OCI-LY1 (cell line): ENCODE measurements at regions not wholly inside any gene's neighbourhood (a gene's known extent, or its start where the extent isn't known, plus 50 kb on each side); places are given as distances from the start of the nearest gene placed in this dataset.

ENCODE experiments used
- H2AFZ ChIP-seq: fragments of 200-600 bp; sonication (generic), shearing (Covaris generic); 2 replicates; pipeline ENCODE4 v1.6.0; 2014; ENCODE audit warnings: antibody characterized with exemption, mild to moderate bottlenecking, low read length
- H3F3A ChIP-seq: fragments of 200-600 bp; sonication (generic), shearing (Covaris generic); 2 replicates; pipeline ENCODE4 v1.6.0; 2014; ENCODE audit warnings: mild to moderate bottlenecking, antibody characterized with exemption, low read length, moderate library complexity; ENCODE audit not compliant: insufficient read depth
- H3K27ac ChIP-seq: fragments of 200-600 bp; sonication (generic); 2 replicates; pipeline ENCODE4 v1.5.1; 2014; ENCODE audit warnings: low read length, mixed run types, mild to moderate bottlenecking, low read depth; ENCODE audit not compliant: poor library complexity, severe bottlenecking
- H3K27me3 ChIP-seq: fragments of 200-600 bp; sonication (generic); 2 replicates; pipeline ENCODE4 v1.6.0; 2014; ENCODE audit warnings: antibody characterized with exemption, mild to moderate bottlenecking, low read length, moderate library complexity; ENCODE audit not compliant: insufficient read depth
- H3K36me3 ChIP-seq: fragments of 200-600 bp; sonication (generic); 2 replicates; pipeline ENCODE4 v1.6.1; 2014; ENCODE audit warnings: mild to moderate bottlenecking, antibody characterized with exemption, low read length, moderate library complexity, mixed read lengths; ENCODE audit not compliant: insufficient read depth
- H3K4me1 ChIP-seq: fragments of 200-600 bp; sonication (generic); 2 replicates; pipeline ENCODE4 v1.5.1; 2014; ENCODE audit warnings: mild to moderate bottlenecking, low read length, moderate library complexity; ENCODE audit not compliant: insufficient read depth, severe bottlenecking
- H3K4me2 ChIP-seq: fragments of 200-600 bp; sonication (generic), shearing (Covaris generic); 2 replicates; pipeline ENCODE4 v1.6.1; 2014; ENCODE audit warnings: low read length
- H3K4me3 ChIP-seq: fragments of 200-600 bp; sonication (generic); 2 replicates; pipeline ENCODE4 v1.5.1; 2014; ENCODE audit warnings: low read length, low read depth, mild to moderate bottlenecking, mixed read lengths; ENCODE audit not compliant: poor library complexity, severe bottlenecking
- H3K79me2 ChIP-seq: fragments of 200-600 bp; shearing (Covaris generic); 2 replicates; pipeline ENCODE4 v1.6.1; 2016; ENCODE audit warnings: mixed run types, low read length, mixed read lengths; ENCODE audit not compliant: insufficient read depth
- H3K9ac ChIP-seq: fragments of 200-600 bp; sonication (generic), shearing (Covaris generic); 2 replicates; pipeline ENCODE4 v1.6.1; 2014; ENCODE audit warnings: mild to moderate bottlenecking, low read length, mixed read lengths
- H3K9me2 ChIP-seq: fragments of 200-600 bp; sonication (generic), shearing (Covaris generic); 2 replicates; pipeline ENCODE4 v1.6.1; 2014; ENCODE audit warnings: low read depth, mild to moderate bottlenecking, low read length, mixed read lengths
- H3K9me3 ChIP-seq: fragments of 200-600 bp; shearing (Covaris generic); 2 replicates; pipeline ENCODE4 v1.6.1; 2014; ENCODE audit warnings: low read length, mixed read lengths
- H4K20me1 ChIP-seq: fragments of 200-600 bp; sonication (generic), shearing (Covaris generic); 2 replicates; pipeline ENCODE4 v1.6.0; 2016; ENCODE audit warnings: mild to moderate bottlenecking, low read length; ENCODE audit not compliant: insufficient read depth
- EZH2 ChIP-seq: fragments of 200-600 bp; sonication (generic), shearing (Covaris generic); IDR thresholded peaks from 2 replicates; pipeline ENCODE4 v1.8.0; 2017; ENCODE audit warnings: borderline replicate concordance, mixed run types, mild to moderate bottlenecking, antibody characterized with exemption, low read length, moderate library complexity, mixed read lengths
- TF ChIP-seq, protein P1 (sequence below): fragments of 200-600 bp; sonication (generic), shearing (Covaris generic); IDR thresholded peaks from 2 replicates; pipeline ENCODE4 v1.5.1; 2017; ENCODE audit warnings: mild to moderate bottlenecking, antibody characterized with exemption, low read length, moderate library complexity, mixed read lengths

DNA sequence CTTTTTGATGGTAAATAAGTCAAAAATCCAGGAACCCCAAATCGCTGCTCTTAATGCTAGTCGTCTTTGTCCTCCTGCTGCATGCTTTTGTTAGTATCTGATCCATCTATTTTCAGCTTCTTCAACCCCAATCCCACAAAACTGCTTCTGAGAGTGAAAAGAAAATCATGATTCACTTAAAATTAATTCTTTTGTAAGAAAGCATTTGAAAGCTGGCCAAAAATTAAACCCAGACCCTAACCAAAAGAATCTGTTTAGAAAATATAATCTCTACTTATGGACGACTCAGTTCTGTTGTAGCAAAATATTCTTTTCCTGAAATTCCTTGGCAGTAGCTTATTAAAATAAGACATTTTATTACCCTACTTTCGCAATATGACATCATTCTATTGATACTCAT lies 443.6 kb upstream of the SYT1 start:
- TF ChIP-seq, protein P1, sequence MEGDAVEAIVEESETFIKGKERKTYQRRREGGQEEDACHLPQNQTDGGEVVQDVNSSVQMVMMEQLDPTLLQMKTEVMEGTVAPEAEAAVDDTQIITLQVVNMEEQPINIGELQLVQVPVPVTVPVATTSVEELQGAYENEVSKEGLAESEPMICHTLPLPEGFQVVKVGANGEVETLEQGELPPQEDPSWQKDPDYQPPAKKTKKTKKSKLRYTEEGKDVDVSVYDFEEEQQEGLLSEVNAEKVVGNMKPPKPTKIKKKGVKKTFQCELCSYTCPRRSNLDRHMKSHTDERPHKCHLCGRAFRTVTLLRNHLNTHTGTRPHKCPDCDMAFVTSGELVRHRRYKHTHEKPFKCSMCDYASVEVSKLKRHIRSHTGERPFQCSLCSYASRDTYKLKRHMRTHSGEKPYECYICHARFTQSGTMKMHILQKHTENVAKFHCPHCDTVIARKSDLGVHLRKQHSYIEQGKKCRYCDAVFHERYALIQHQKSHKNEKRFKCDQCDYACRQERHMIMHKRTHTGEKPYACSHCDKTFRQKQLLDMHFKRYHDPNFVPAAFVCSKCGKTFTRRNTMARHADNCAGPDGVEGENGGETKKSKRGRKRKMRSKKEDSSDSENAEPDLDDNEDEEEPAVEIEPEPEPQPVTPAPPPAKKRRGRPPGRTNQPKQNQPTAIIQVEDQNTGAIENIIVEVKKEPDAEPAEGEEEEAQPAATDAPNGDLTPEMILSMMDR = no peak
- no peak for TF ChIP-seq EZH2
- no peaks in the 10 kb centered on the region for H3K9me3 ChIP-seq
- no peaks in the 10 kb centered on the region for H3K9me2 ChIP-seq
- H3K4me3 ChIP-seq = no peak overlapping the region
- H3K4me2 ChIP-seq = no peak overlapping the region
- no peaks in the 10 kb centered on the region for H3K79me2 ChIP-seq
- H3K27me3 ChIP-seq = no peaks in the 10 kb centered on the region
- H2AFZ ChIP-seq = no peak overlapping the region
- H3K4me1 ChIP-seq = no peaks in the 10 kb centered on the region
- no peak overlapping the region for H3K27ac ChIP-seq
- no peaks in the 10 kb centered on the region for H3F3A ChIP-seq
- H3K9ac ChIP-seq = no peak overlapping the region
- no peaks in the 10 kb centered on the region for H3K36me3 ChIP-seq
- H4K20me1 ChIP-seq = no peaks in the 10 kb centered on the region

DNA sequence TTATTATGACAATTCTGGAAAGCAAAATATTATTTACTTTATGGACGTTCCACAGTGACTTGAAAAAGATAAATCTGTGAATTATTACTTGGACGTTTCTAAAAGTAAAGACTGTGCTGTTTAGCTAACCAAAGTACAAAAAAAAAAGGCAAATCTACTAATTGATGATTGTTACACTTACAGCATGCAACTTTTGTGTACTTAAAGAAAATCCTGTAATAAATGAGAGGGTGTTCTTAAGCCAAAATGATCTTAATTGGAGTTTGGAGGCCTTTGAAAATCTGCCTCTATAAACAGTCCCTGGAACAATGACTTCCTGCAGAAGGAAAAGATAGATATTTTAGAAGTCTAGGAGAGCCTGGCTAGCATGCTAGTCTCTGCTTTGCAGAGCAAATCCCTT lies 434.0 kb upstream of the SYT1 start:
- no peaks in the 10 kb centered on the region for H3K9me3 ChIP-seq
- TF ChIP-seq EZH2 = no peak
- TF ChIP-seq, protein P1 = no peak
- no peak overlapping the region for H3K9ac ChIP-seq
- H3K4me2 ChIP-seq = no peak overlapping the region
- no peaks in the 10 kb centered on the region for H3K4me1 ChIP-seq
- H3K9me2 ChIP-seq = no peaks in the 10 kb centered on the region
- H3K4me3 ChIP-seq = no peak overlapping the region
- no peaks in the 10 kb centered on the region for H3K27me3 ChIP-seq
- no peak overlapping the region for H2AFZ ChIP-seq
- H3K79me2 ChIP-seq = no peaks in the 10 kb centered on the region
- no peaks in the 10 kb centered on the region for H4K20me1 ChIP-seq
- no peaks in the 10 kb centered on the region for H3K36me3 ChIP-seq
- no peak overlapping the region for H3K27ac ChIP-seq
- no peaks in the 10 kb centered on the region for H3F3A ChIP-seq

DNA sequence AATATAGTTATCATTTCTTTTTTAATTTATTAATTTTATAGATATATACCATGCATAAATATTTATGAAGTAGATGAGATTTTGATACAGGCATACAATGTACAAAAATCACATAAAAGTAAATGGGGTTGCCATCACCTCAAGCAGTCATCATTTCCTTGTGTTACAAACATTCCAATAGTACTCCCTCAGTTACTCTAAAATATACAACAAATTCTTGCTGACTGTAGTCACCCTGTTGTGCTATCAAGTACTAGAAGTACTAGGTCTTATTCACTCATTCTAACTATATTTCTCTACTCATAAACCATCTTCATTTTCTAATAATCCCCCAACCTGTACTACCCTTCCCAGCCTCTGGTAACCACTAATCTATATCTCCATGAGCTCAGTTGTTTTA lies 432.6 kb upstream of the SYT1 start:
- no peaks in the 10 kb centered on the region for H3K27me3 ChIP-seq
- H3K9ac ChIP-seq = no peak overlapping the region
- TF ChIP-seq, protein P1 = no peak
- TF ChIP-seq EZH2 = no peak
- H3K9me2 ChIP-seq = no peaks in the 10 kb centered on the region
- no peaks in the 10 kb centered on the region for H3K9me3 ChIP-seq
- H3K4me1 ChIP-seq = no peaks in the 10 kb centered on the region
- H3K27ac ChIP-seq = no peak overlapping the region
- no peaks in the 10 kb centered on the region for H3F3A ChIP-seq
- no peak overlapping the region for H2AFZ ChIP-seq
- no peaks in the 10 kb centered on the region for H3K36me3 ChIP-seq
- no peaks in the 10 kb centered on the region for H4K20me1 ChIP-seq
- H3K4me2 ChIP-seq = no peak overlapping the region
- H3K4me3 ChIP-seq = no peak overlapping the region
- H3K79me2 ChIP-seq = no peaks in the 10 kb centered on the region
